Head of caudate nucleus (tissue), 42 donors: ENCODE measurements at regions not wholly inside any gene's neighbourhood (a gene's known extent, or its start where the extent isn't known, plus 50 kb on each side); places are given as distances from the start of the nearest gene placed in this dataset.

ENCODE experiments used
- DNase-seq, 42 donors: peaks; one replicate each; pipeline versions ENCODE4 v3.0.0 to v3.0.0-alpha.2; 2020 to 2021; ENCODE audit warnings: mixed read lengths in 7 of 42
- intact Hi-C: fragments of 100-400 bp; cut with DNase I; formaldehyde crosslinking; loops from one replicate; pipeline ENCODE4 v1.15.0; 2022

- DNase-seq = no peak
Measured at GRCh38 chr9:99694393-99694792, 127.3 kb upstream of the NR4A3 start.

GRCh38 chr9:99699396-99699795, 122.3 kb upstream of the NR4A3 start:
- intact Hi-C loops = no loop called here
- DNase-seq = peak in 31 of 42 donors; percentile 3 to 74 (median 25)

More at GRCh38 chr9:99694393-99694792, 127.3 kb upstream of the NR4A3 start:
- intact Hi-C loops = no loop called here

GRCh38 chr9:99712214-99712613, 109.5 kb upstream of the NR4A3 start:
- intact Hi-C loops = no loop called here
- no peak for DNase-seq

- intact Hi-C loops = no loop called here
- DNase-seq = no peak
Measured at GRCh38 chr9:99713838-99714306, 107.8 kb upstream of the NR4A3 start.

GRCh38 chr9:99718631-99719030, 103.1 kb upstream of the NR4A3 start:
- no peak for DNase-seq
- intact Hi-C loops = no loop called here

GRCh38 chr9:99720455-99721050, 101.1 kb upstream of the NR4A3 start:
- DNase-seq = no peak
- intact Hi-C loops = no loop called here

- intact Hi-C loops = no loop called here
- DNase-seq = no peak
Measured at GRCh38 chr9:99721898-99722297, 99.8 kb upstream of the NR4A3 start.

GRCh38 chr9:99722877-99723276, 98.8 kb upstream of the NR4A3 start:
- intact Hi-C loops = no loop called here
- no peak for DNase-seq

GRCh38 chr9:99724640-99725039, 97.0 kb upstream of the NR4A3 start:
- intact Hi-C loops = no loop called here
- no peak for DNase-seq

- no peak for DNase-seq
- intact Hi-C loops = no loop called here
Measured at GRCh38 chr9:99725852-99726251, 95.8 kb upstream of the NR4A3 start.

- intact Hi-C loops = no loop called here
- no peak for DNase-seq
Measured at GRCh38 chr9:99726758-99727157, 94.9 kb upstream of the NR4A3 start.

- DNase-seq = no peak
- intact Hi-C loops = no loop called here
Measured at GRCh38 chr9:99730062-99730461, 91.6 kb upstream of the NR4A3 start.

- no peak for DNase-seq
- intact Hi-C loops = no loop called here
Measured at GRCh38 chr9:99731950-99732349, 89.7 kb upstream of the NR4A3 start.

GRCh38 chr9:99732715-99733114, 89.0 kb upstream of the NR4A3 start:
- intact Hi-C loops = no loop called here
- no peak for DNase-seq

GRCh38 chr9:99735041-99735440, 86.6 kb upstream of the NR4A3 start:
- intact Hi-C loops = no loop called here
- DNase-seq = no peak

- DNase-seq = no peak
- intact Hi-C loops = no loop called here
Measured at GRCh38 chr9:99736291-99736690, 85.4 kb upstream of the NR4A3 start.

- intact Hi-C loops = no loop called here
- DNase-seq = peak in 31 of 42 donors; percentile 3 to 66 (median 21)
Measured at GRCh38 chr9:99737649-99738048, 84.0 kb upstream of the NR4A3 start.

GRCh38 chr9:99743006-99743405, 78.7 kb upstream of the NR4A3 start:
- DNase-seq = no peak
- intact Hi-C loops = no loop called here

GRCh38 chr9:99743455-99743854, 78.2 kb upstream of the NR4A3 start:
- no peak for DNase-seq
- intact Hi-C loops = no loop called here

- intact Hi-C loops = no loop called here
Measured at GRCh38 chr9:99744132-99744531, 77.6 kb upstream of the NR4A3 start.

GRCh38 chr9:99745085-99745484, 76.6 kb upstream of the NR4A3 start:
- DNase-seq = no peak
- intact Hi-C loops = no loop called here

More at GRCh38 chr9:99744132-99744531, 77.6 kb upstream of the NR4A3 start:
- DNase-seq = no peak

GRCh38 chr9:99746406-99746805, 75.3 kb upstream of the NR4A3 start:
- DNase-seq = no peak
- intact Hi-C loops = no loop called here
